ENCODE measurements at regions not wholly inside any gene's neighbourhood (a gene's known extent, or its start where the extent isn't known, plus 50 kb on each side); places are given as distances from the start of the nearest gene placed in this dataset.

DNA sequence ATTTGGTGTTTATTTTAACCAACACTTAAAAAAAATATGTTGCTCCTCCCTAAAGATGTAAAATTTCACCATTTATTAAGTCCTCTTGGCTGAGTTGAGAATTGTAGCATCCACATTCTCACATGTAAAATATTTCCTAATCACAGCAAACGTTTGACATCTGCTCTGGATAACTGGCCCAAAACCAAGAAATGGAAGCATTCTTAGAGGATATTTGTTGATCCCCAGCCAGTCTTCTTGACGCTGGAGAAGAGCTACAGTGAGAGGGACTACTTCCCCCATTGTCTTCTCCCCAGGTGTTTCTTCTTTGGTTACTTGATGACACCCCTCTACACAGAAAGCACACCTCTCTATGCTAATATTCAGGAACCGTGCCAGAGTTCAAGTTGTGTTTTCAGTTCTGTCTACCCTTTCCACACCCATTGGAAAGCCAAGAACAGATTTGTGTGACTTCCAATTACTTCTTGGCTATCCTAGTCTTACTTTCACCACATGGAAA, 454.5 kb upstream of the JAG1 start:
- H3K27me3 ChIP-seq: no peaks in the 10 kb centered on the region
- WGBS, 2 donors: 60 to 71% methylated on average over 3 of the region's 3 CpGs
- H3K4me1 ChIP-seq: no peaks in the 10 kb centered on the region
- no peak overlapping the region for H3K4me3 ChIP-seq
- no peaks in the 10 kb centered on the region for H3K9me3 ChIP-seq
- TF ChIP-seq POLR2AphosphoS5 (IDR thresholded peaks at IDR 0.05): no peak
- TF ChIP-seq POLR2A (IDR thresholded peaks at IDR 0.05): no peak
- TF ChIP-seq, protein P1, sequence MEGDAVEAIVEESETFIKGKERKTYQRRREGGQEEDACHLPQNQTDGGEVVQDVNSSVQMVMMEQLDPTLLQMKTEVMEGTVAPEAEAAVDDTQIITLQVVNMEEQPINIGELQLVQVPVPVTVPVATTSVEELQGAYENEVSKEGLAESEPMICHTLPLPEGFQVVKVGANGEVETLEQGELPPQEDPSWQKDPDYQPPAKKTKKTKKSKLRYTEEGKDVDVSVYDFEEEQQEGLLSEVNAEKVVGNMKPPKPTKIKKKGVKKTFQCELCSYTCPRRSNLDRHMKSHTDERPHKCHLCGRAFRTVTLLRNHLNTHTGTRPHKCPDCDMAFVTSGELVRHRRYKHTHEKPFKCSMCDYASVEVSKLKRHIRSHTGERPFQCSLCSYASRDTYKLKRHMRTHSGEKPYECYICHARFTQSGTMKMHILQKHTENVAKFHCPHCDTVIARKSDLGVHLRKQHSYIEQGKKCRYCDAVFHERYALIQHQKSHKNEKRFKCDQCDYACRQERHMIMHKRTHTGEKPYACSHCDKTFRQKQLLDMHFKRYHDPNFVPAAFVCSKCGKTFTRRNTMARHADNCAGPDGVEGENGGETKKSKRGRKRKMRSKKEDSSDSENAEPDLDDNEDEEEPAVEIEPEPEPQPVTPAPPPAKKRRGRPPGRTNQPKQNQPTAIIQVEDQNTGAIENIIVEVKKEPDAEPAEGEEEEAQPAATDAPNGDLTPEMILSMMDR (IDR thresholded peaks at IDR 0.05): no peak
- TF ChIP-seq EP300 (IDR thresholded peaks at IDR 0.05): no peak
- DNase-seq: no peak
- H3K36me3 ChIP-seq: no peaks in the 10 kb centered on the region
- intact Hi-C loops (cut with DNase I): no loop called here
- H3K27ac ChIP-seq: no peak overlapping the region

DNA sequence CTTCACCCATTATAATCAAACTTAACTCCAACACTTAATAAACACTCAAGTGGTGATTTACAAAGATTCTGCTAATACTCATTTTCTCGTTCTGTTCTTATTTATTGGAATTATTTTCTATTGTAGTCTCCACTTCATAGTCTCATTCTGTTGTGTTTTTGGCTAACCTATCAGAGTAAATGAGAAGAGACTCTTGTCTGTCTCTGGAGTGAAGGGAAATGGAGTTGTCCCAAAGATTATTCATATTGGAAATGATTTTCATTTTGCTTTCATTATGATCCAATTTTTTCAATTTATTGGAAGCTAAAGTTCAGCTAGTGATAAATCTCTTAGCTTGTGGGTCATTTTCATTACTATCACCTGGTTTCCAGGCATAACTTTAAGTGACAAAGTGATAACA, 454.9 kb upstream of the JAG1 start:
- Histone ChIP-seq H3K27ac (no peak overlapping the region), H3K4me1 (no peaks in the 10 kb centered on the region), H3K36me3 (no peaks in the 10 kb centered on the region), H3K4me3 (no peak overlapping the region), H3K27me3 (no peaks in the 10 kb centered on the region), H3K9me3 (no peaks in the 10 kb centered on the region)
- TF ChIP-seq POLR2A (IDR thresholded peaks at IDR 0.05) (no peak), EP300 (IDR thresholded peaks at IDR 0.05) (no peak), POLR2AphosphoS5 (IDR thresholded peaks at IDR 0.05) (no peak)
- TF ChIP-seq, protein P1 (IDR thresholded peaks at IDR 0.05): no peak
- intact Hi-C loops (cut with DNase I): no loop called here
- 76 to 80% methylated on average over 1 of the region's 1 CpG for WGBS, 2 donors
- no peak for DNase-seq

DNA sequence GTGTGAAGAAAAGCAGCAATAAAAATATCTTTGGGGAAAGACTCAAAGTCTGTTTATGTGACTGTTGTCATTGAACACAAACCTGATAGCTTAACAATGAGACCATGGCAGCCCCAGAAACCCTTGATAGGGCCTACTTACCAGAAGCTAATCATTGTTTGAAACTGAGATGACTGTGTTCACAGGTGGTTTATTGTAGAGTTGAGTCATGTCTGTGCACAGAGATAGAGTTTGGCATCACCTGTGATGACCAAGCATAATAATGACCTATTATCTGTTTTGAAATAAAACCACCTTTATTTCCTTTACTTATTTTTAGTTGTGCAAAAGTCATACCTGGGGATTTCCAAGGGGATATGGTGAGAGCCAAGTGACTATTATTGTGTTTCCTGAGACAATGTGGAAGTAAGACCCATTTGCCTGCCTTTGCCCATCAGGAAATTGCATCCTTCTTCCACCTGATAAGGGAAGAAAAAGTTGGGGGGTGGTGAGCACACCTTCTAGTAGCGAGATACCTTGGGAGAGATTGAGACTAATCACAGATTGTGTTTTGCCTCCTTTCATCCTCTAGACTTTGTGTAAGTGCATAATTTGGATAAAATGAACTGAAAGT, 456.9 kb upstream of the JAG1 start:
- 93 to 96% methylated on average over 1 of the region's 1 CpG for WGBS, 2 donors
- TF ChIP-seq EP300 (IDR thresholded peaks at IDR 0.05) (no peak), POLR2AphosphoS5 (IDR thresholded peaks at IDR 0.05) (no peak)
- intact Hi-C loops (cut with DNase I): no loop called here

DNA sequence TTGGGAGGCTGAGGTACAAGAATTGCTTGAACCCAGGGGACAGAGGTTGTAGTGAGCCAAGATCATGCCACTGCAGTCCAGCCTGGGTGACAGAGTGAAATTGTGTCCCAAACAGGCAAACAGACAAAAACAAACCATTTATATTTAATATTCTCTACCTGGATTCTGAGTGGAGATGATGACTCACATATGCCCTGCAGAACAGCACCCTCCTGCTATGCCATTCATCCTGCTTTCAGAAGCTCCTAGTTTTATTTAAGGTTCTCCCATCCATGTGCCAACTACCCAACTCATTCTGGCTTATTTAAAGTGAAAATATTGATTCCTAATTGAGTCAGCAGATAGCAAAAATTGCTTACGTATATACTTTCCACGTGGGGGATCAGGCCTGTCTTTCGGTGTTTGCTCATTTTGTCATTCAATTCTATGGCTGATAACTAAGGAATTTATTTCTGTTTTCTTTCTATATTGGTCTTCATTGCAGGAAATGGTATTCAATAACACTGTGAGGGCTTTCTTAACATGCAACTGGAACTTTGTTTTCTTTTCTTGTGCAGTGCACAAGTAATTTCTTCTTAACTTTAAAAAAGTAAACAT, 459.1 kb upstream of the JAG1 start:
- Histone ChIP-seq H3K4me1 (no peaks in the 10 kb centered on the region), H3K27ac (no peak overlapping the region), H3K9me3 (no peaks in the 10 kb centered on the region), H3K4me3 (no peak overlapping the region), H3K27me3 (no peaks in the 10 kb centered on the region), H3K36me3 (no peaks in the 10 kb centered on the region)
- TF ChIP-seq POLR2A (IDR thresholded peaks at IDR 0.05): no peak
- no peak for TF ChIP-seq EP300 (IDR thresholded peaks at IDR 0.05)
- TF ChIP-seq, protein P1 (IDR thresholded peaks at IDR 0.05): no peak
- TF ChIP-seq POLR2AphosphoS5 (IDR thresholded peaks at IDR 0.05): no peak
- no peak for DNase-seq
- intact Hi-C loops (cut with DNase I): no loop called here
- WGBS, 2 donors: 38 to 72% methylated on average over 3 of the region's 3 CpGs

More for the DNA sequence above, 456.9 kb upstream of the JAG1 start:
- DNase-seq: no peak
- Histone ChIP-seq H3K27ac (no peak overlapping the region), H3K4me1 (no peaks in the 10 kb centered on the region), H3K36me3 (no peaks in the 10 kb centered on the region), H3K4me3 (no peak overlapping the region), H3K27me3 (no peaks in the 10 kb centered on the region), H3K9me3 (no peaks in the 10 kb centered on the region)

DNA sequence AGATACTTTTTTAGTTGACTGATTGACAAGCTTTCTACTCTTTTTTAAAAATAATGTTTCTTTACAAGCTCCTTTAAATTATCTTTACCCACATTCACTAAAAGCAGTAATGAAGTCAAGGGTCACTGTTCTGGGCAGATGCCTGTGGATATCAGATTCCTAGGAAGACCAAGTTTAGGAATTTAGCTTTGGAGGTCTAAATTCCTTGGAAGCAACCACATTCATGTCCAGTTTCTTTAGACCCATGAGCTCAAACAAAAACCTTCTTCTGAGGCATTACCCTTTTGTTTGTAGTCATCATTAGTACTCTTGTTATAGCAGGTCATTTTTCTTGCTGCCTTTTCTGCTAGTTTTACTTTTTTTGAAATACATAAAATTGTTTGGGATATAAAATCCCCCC, 462.9 kb upstream of the JAG1 start:
- H3K4me1 ChIP-seq: no peaks in the 10 kb centered on the region
- intact Hi-C loops (cut with DNase I): no loop called here
- no peaks in the 10 kb centered on the region for H3K9me3 ChIP-seq
- no peak overlapping the region for H3K27ac ChIP-seq
- H3K27me3 ChIP-seq: no peaks in the 10 kb centered on the region
- DNase-seq: no peak
- no peaks in the 10 kb centered on the region for H3K36me3 ChIP-seq
- TF ChIP-seq POLR2A (IDR thresholded peaks at IDR 0.05) (no peak), EP300 (IDR thresholded peaks at IDR 0.05) (no peak), POLR2AphosphoS5 (IDR thresholded peaks at IDR 0.05) (no peak)
- TF ChIP-seq, protein P1 (IDR thresholded peaks at IDR 0.05): no peak
- H3K4me3 ChIP-seq: no peak overlapping the region

Measured in sigmoid colon (tissue), 6 donors.